B cell (primary cell): ENCODE measurements at regions not wholly inside any gene's neighbourhood (a gene's known extent, or its start where the extent isn't known, plus 50 kb on each side); places are given as distances from the start of the nearest gene placed in this dataset.

Experiments
- ATAC-seq: fragments of 200-7000 bp; cut with Tn5 transposase; one replicate; pipeline ENCODE4 v1.10.0; 2021; ENCODE audit warnings: low read depth, mild to moderate bottlenecking, moderate number of reproducible peaks, moderate library complexity
- CTCF ChIA-PET: fragments of 350-600 bp; sonication (Branson Sonifier 250); formaldehyde crosslinking; loops from one replicate; lab custom pipeline; 2021; ENCODE audit warnings: antibody characterized with exemption, inconsistent platforms; lab: Charles Lee
- POLR2A ChIA-PET: fragments of 350-600 bp; sonication (Branson Sonifier 250); formaldehyde crosslinking; loops from one replicate; lab custom pipeline; 2021; ENCODE audit warnings: antibody characterized with exemption; lab: Charles Lee
- DNase-seq: peaks from one replicate; pipeline ENCODE4 v3.0.0; 2013
- H2AFZ ChIP-seq: 2 replicates; pipeline ENCODE4 v1.6.1; 2012; ENCODE audit warnings: mild to moderate bottlenecking, low read depth, low read length; ENCODE audit not compliant: insufficient read depth, poor library complexity, severe bottlenecking
- H3K27ac ChIP-seq, 2 donors: 1 replicate in 1 of 2; 2 replicates in 1 of 2; pipeline ENCODE4 v1.5.1; 2012 to 2013; ENCODE audit warnings: low read length in 2 of 2, mild to moderate bottlenecking in 2 of 2, moderate library complexity in 1 of 2
- H3K27me3 ChIP-seq, 4 experiments: fragments of 200-600 bp in 1 of 4; sonication (generic) in 1 of 4; replicated peaks in 1 of 4; 1 replicate in 2 of 4; 2 replicates in 2 of 4; pipeline versions ENCODE4 v1.6.1 to v1.7.0; 2013 to 2016; ENCODE audit warnings: low read length in 3 of 4, mild to moderate bottlenecking in 2 of 4, mixed read lengths in 1 of 4, moderate library complexity in 1 of 4; ENCODE audit not compliant: insufficient read depth in 4 of 4, control insufficient read depth in 3 of 4; ENCODE audit errors: control extremely low read depth in 1 of 4
- H3K36me3 ChIP-seq, 2 experiments: replicated peaks in 1 of 2; 1 replicate in 1 of 2; 2 replicates in 1 of 2; pipeline versions ENCODE4 v1.6.1 to v1.7.1; 2013; ENCODE audit warnings: low read length in 1 of 2; ENCODE audit not compliant: insufficient read depth in 2 of 2, control insufficient read depth in 1 of 2; ENCODE audit errors: control extremely low read depth in 1 of 2, extremely low read depth in 1 of 2
- H3K4me1 ChIP-seq, 2 donors: fragments of 200-600 bp in 1 of 2; sonication (generic) in 1 of 2; 1 replicate in 1 of 2; 2 replicates in 1 of 2; pipeline versions ENCODE4 v1.5.1 to v1.6.1; 2013 to 2017; ENCODE audit warnings: low read length in 2 of 2; ENCODE audit not compliant: control insufficient read depth in 2 of 2, insufficient read depth in 2 of 2
- H3K4me2 ChIP-seq: replicated peaks from 2 replicates; pipeline ENCODE3; 2012; ENCODE audit warnings: mild to moderate bottlenecking, low read depth, low read length; ENCODE audit not compliant: poor library complexity, severe bottlenecking
- H3K4me3 ChIP-seq, 5 experiments: fragments of 200-600 bp in 1 of 5; sonication (generic) in 1 of 5; 1 replicate in 3 of 5; 2 replicates in 2 of 5; pipeline versions ENCODE4 v1.5.1 to v1.7.0; 2011 to 2016; ENCODE audit warnings: low read length in 4 of 5, mild to moderate bottlenecking in 4 of 5, low read depth in 2 of 5, control low read depth in 1 of 5, moderate library complexity in 1 of 5; ENCODE audit not compliant: insufficient read depth in 1 of 5; ENCODE audit errors: control extremely low read depth in 1 of 5, extremely low read depth in 1 of 5
- H3K79me2 ChIP-seq: fragments of 200-600 bp; sonication (generic); one replicate; pipeline ENCODE4 v1.6.0; 2016; ENCODE audit warnings: low read length; ENCODE audit not compliant: control insufficient read depth, insufficient read depth
- H3K9ac ChIP-seq: fragments of 200-600 bp; sonication (generic); 2 replicates; pipeline ENCODE4 v1.6.1; 2017; ENCODE audit warnings: mild to moderate bottlenecking, low read length, moderate library complexity
- H3K9me3 ChIP-seq, 3 donors: one replicate each; pipeline versions ENCODE4 v1.6.1 to v1.7.1; 2013; ENCODE audit warnings: low read length in 2 of 3; ENCODE audit not compliant: control insufficient read depth in 2 of 3, insufficient read depth in 1 of 3; ENCODE audit errors: control extremely low read depth in 1 of 3
- H4K20me1 ChIP-seq: 2 replicates; pipeline ENCODE4 v1.6.0; 2012; ENCODE audit warnings: mild to moderate bottlenecking, low read length; ENCODE audit not compliant: insufficient read depth, control insufficient read depth, poor library complexity, severe bottlenecking
- H3K27ac Mint-ChIP-seq: one replicate; pipeline ENCODE4 v1.8.0; 2021; ENCODE audit warnings: mixed read lengths
- H3K27me3 Mint-ChIP-seq: one replicate; pipeline ENCODE4 v1.8.0; 2021; ENCODE audit warnings: mixed read lengths
- H3K4me1 Mint-ChIP-seq: one replicate; pipeline ENCODE4 v1.8.0; 2021; ENCODE audit warnings: mixed read lengths
- H3K4me3 Mint-ChIP-seq: one replicate; pipeline ENCODE4 v1.8.0; 2021; ENCODE audit warnings: mixed read lengths
- H3K9me3 Mint-ChIP-seq: one replicate; pipeline ENCODE4 v1.8.0; 2022; ENCODE audit warnings: mixed read lengths; ENCODE audit not compliant: insufficient read depth
- EZH2 ChIP-seq: IDR thresholded peaks from 2 replicates; pipeline ENCODE4 v1.6.1; 2012; ENCODE audit warnings: borderline replicate concordance, low read depth, mild to moderate bottlenecking, moderate library complexity, low read length; ENCODE audit not compliant: insufficient read depth, poor library complexity, severe bottlenecking
- WGBS: methylation state at CpG from one replicate; pipeline ENCODE4 v1.1.5; 2013; ENCODE audit warnings: missing lambda C conversion rate; ENCODE audit not compliant: insufficient coverage; 5-methylcytosine and 5-hydroxymethylcytosine counted together
- intact Hi-C: fragments of 100-400 bp; cut with micrococcal nuclease; formaldehyde crosslinking; loops from one replicate; pipeline ENCODE4 v1.10.0; 2022
- TF ChIP-seq, protein P1 (sequence below): fragments of 200-600 bp; IDR thresholded peaks from one replicate; pipeline ENCODE4 v1.8.0; 2022; ENCODE audit warnings: antibody characterized with exemption, mild to moderate bottlenecking

DNA sequence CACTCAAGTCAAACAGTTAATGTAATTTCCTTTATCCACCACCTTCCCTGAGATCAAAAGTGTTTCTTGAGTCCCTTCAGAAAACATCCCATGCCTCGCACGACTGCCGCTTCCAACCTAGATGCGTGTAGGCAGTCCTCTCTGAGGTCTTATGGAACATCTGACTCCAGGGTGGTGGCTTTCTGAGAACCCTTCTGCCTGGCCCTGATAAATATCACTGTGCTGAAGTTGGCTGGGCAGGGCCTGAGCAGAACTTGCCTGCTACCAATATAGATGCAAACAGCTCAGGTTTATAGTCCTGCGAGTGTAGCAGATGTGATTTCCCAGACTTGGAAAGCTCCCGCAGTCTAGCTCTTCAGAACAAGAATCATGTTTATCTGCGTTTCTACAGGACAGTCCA is 61.1 kb upstream of the GPR12 start:
- Histone ChIP-seq H3K9me3 (no peaks in the 10 kb centered on the region), H3K9ac (no peak overlapping the region), H3K79me2 (no peaks in the 10 kb centered on the region), H3K27me3 (no peaks in the 10 kb centered on the region), H3K4me1 (no peaks in the 10 kb centered on the region), H3K27ac (no peak overlapping the region), H3K36me3 (no peaks in the 10 kb centered on the region), H3K4me3 (no peak overlapping the region), H2AFZ (no peak overlapping the region), H3K4me2 (no peak overlapping the region), H4K20me1 (no peaks in the 10 kb centered on the region)
- WGBS = 91% methylated on average over 7 of the region's 7 CpGs
- CTCF ChIA-PET = no interaction called here
- Mint-ChIP-seq H3K4me3 (no peak overlapping the region), H3K27ac (no peak overlapping the region), H3K9me3 (no peaks in the 10 kb centered on the region), H3K4me1 (no peaks in the 10 kb centered on the region), H3K27me3 (peaks cover 8% of the 10 kb centered on the region)
- TF ChIP-seq, protein P1, sequence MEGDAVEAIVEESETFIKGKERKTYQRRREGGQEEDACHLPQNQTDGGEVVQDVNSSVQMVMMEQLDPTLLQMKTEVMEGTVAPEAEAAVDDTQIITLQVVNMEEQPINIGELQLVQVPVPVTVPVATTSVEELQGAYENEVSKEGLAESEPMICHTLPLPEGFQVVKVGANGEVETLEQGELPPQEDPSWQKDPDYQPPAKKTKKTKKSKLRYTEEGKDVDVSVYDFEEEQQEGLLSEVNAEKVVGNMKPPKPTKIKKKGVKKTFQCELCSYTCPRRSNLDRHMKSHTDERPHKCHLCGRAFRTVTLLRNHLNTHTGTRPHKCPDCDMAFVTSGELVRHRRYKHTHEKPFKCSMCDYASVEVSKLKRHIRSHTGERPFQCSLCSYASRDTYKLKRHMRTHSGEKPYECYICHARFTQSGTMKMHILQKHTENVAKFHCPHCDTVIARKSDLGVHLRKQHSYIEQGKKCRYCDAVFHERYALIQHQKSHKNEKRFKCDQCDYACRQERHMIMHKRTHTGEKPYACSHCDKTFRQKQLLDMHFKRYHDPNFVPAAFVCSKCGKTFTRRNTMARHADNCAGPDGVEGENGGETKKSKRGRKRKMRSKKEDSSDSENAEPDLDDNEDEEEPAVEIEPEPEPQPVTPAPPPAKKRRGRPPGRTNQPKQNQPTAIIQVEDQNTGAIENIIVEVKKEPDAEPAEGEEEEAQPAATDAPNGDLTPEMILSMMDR = no peak
- TF ChIP-seq EZH2 = no peak
- POLR2A ChIA-PET = no interaction called here
- DNase-seq = no peak
- no peak for ATAC-seq
- intact Hi-C loops = no loop called here

DNA sequence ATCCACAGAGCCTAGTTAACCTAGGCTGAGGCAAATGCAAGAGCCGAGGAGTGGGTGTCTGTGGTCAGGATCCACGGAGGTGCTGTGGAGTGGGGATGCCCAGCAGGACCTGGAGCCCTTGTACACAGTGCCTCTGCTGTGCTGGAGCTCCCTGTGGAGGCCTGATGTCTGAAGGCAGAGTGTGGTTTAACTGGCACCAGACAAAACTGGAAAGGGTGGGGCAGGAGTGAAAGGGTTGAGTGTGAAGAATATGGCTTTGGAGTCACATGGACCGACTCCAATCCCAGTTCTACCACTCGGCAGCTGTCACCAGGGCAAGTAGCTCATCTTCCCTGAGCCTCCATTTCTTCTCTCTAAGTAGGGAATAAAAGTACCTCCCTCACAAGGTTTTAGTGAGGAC is 60.3 kb upstream of the GPR12 start:
- no peaks in the 10 kb centered on the region for H3K79me2 ChIP-seq
- no peak overlapping the region for H3K9ac ChIP-seq
- no peak overlapping the region for H3K4me3 ChIP-seq
- Mint-ChIP-seq H3K4me1 (no peaks in the 10 kb centered on the region), H3K4me3 (no peak overlapping the region), H3K9me3 (no peaks in the 10 kb centered on the region), H3K27me3 (peaks cover 11% of the 10 kb centered on the region), H3K27ac (no peak overlapping the region)
- H3K9me3 ChIP-seq = no peaks in the 10 kb centered on the region
- H2AFZ ChIP-seq = no peak overlapping the region
- CTCF ChIA-PET = no interaction called here
- WGBS = 87% methylated on average over 2 of the region's 4 CpGs
- POLR2A ChIA-PET = no interaction called here
- no peaks in the 10 kb centered on the region for H3K4me1 ChIP-seq
- no peaks in the 10 kb centered on the region for H3K36me3 ChIP-seq
- DNase-seq = no peak
- peaks cover 0 to 3% (median 0%) of the 10 kb centered on the region in 4 experiments for H3K27me3 ChIP-seq
- H4K20me1 ChIP-seq = no peaks in the 10 kb centered on the region
- H3K4me2 ChIP-seq = no peak overlapping the region
- ATAC-seq = no peak
- no peak overlapping the region for H3K27ac ChIP-seq
- intact Hi-C loops = no loop called here
- TF ChIP-seq, protein P1 = no peak
- no peak for TF ChIP-seq EZH2
